GM18519 (cell line): ENCODE measurements at regions not wholly inside any gene's neighbourhood (a gene's known extent, or its start where the extent isn't known, plus 50 kb on each side); places are given as distances from the start of the nearest gene placed in this dataset.

Source experiments
- ATAC-seq: cut with Tn5 transposase; IDR thresholded peaks from one replicate; pipeline ENCODE4 v1.9.1; 2021; ENCODE audit warnings: mild to moderate bottlenecking, moderate library complexity; ENCODE audit not compliant: unreplicated experiment, low FRiP score

DNA sequence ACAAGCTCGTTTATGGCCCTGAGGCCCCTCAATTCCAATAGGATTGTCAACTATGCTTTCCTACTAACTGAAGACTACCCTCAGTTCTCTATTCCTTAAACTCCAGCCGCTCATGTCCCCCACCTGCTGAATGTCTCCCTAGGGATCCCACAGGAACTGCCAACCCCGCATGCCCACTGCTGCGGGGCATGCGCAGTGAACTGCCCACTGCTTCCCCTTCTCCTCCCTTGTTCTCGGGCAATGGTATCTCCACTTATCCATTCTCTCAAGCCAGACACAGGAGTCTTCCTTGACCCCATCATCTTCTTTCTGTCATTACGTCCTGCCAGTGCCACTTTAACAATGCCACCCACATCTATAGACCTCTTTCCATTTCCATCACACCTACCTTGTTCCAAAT lies 90.0 kb downstream of the FGF18 start:
- ATAC-seq = no peak

DNA sequence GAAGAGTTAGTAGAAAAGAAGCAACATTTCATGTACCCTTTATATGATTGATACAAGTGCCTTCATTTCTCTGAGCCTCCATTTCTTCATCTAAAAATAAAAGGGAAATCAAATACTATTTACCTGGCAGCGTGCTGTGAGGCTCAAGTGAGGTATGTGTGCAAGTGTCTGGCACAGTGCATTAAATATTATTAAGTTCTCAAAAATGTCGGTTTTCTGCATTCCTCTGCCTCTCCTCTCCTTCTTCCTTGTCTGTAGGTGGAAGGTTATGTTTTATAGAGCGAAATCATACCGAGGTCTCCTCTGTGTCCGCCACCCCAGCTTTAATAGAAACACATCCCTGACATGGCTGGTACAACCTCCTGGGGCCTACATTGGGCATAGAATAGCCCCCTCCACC lies 93.0 kb downstream of the FGF18 start:
- ATAC-seq = no peak

DNA sequence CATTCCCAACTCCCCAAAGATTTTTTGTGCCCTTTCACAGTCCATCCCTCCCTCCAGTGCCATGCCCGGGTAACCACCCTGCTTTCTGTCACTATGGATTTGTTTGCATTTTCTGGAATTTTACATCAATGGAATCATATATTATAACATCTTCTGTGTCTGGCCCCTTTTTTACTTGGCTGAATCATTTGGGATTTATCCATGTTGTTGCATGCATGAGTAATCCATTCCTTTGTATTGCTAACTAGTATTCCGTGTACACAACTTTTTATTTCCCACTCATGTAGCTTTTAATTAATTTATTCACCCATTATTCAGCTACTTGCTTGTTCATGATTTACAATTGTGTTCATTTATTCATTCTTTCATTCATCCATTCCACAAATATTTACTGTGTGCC lies 94.1 kb downstream of the FGF18 start:
- ATAC-seq = no peak

DNA sequence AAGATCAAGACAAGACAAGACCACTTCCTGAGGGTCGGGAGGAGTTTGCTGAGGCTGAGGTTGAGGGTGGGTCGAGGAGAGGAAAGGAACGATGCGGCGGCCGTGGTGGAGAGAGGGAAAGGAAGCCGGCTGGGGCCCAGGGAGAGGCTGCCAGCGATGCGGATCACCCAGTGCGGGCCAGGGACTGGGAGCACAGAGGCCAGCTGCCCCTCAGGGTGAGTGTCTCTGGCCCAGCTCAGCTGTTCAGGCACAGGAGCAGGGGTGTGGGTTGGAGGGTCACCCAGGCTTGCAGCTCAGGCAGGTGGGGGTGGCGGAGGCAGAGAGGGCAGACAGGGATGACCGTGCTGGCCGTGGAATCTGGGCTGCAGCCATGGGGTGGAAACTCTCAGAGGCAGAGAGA lies 99.5 kb downstream of the FGF18 start:
- no peak for ATAC-seq

DNA sequence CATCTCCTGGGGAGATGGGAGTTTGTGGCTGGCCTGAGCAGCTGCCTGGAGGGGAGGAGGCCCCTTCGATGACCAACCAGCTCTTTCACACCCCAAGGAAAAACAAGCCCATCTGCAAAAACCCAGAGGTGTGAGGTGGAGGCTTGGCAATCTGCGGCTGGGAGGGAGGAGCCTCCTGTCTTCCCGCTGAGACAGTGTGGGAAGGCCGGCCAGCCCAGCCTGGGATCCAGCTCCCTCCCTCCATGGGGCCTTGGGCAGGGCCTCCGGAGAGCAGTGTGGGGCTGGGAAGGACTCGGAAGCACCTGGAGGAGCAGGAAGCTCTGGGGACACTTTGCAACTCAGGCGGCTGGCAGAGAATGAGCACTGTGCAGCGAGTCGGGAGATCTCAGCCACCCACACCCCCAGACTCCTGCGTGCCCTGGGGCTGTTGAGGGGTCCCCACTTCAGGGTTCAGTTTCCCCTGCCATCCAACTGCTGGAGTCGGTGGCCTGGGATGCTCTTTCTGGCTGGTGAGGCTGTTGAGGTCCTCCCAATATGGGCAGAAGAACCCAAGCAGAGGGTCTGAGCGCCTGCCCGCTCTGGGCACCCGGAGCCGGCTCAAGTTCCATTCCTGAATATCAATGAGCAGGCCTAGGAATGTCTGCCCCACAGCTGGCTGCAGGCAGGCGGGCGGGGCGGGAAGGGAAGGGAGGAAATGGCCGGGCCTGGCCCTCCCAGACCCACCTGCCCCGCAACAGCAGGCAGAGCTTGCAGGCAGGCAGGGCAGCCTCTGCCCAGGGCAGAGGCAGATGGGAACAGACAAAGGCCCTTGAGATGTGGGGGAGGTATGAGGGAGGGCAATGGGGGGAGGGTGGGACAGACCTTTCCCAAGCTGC lies 101.1 kb downstream of the FGF18 start:
- no peak for ATAC-seq

DNA sequence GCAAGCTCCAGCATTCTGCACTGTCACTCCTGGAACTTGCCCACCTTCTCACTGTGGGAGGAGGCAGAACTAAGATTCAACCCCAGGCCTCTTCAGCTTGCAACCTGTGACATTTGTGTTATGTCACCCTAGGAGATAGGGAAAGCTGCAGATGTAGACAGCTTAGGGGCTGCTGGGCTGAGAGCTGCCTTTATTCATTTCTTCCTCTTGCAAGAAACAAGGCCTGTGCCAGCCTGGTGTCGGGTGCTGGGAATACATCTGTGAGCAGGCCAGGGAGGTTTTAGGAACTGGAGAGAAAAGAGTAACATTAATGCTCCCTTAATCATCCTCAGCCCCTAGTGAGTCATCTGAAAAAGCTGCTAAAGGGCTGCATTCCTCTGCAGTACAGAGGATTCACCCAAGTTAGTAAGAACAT lies 101.8 kb downstream of the FGF18 start:
- ATAC-seq = no peak

DNA sequence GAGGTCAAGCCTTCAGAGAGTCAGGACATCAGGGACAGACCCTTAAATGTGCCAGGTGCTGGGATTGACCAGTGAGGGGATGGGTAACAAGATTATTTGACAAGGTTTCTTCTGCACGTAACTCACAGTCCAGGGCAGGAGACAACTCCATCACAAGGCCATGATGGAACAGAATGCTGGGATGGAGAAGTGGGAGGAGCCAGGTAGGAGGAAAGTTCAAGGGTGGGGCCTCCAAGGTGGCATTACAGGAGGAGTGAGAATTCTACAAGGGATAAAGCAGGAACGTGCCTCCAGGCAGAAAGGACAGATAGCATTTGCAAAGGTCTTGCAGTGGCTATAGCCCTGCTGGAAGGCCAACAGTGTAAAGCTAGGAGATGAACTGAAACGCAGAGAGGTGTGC lies 102.2 kb downstream of the FGF18 start:
- no peak for ATAC-seq

DNA sequence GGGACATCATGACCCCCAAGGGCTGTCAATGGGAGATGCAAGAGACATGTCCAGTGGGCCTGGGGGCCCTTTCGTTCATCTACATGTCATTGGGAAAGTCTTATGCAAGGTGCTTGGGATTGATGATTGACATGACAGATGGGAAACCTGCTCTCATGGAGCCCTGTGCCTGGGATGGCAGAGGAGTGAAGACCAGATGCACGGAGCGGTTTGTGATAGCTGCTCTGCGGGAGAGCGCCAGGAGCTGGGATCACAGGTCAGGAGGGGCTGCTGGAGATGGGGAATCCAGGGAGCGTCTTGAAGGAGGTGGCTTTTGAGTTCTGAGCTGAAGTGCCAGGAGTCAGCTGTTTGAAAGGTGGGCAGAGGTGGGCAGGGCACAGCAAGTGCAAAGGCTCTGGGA lies 104.3 kb downstream of the FGF18 start:
- no peak for ATAC-seq

DNA sequence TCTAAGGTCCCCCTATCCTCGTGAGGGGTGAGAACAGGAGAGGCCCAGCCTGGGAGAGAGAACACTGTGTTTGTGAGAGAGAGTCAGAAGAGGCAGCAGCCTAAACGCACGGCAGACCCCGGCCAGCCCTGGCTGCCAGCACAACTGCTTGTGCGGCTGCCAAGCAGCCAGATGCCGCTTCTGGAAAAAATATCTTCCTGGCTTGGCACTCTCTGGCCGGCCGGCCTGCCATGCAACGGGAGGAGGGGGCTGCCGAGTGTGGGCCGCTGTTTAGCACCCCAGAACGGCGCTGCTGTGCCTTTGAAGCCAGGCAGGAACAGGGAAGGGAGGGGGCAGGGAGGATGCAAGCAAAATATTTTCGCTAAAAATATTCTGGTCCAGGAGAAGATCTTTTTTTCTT lies 105.0 kb downstream of the FGF18 start:
- ATAC-seq = no peak

DNA sequence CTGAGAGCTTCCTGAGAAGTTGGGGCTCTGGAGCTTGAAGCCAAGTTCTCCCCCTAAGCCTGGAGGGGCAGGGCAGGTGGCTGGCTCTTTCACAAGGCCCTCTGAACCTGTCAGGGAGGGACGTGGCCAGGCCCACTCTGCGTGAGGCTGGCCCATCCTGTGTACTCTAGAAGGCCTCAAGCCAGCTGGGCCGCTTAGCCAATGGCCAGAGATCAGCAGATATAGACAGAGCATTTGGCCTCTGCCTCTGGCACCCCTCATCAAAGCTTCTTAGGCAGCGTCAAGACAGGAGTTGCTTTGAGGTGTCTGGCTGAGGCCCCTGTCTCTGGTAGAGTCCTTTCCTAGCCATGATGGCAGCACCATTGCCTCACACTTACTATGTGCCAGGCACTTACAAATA lies 105.6 kb downstream of the FGF18 start:
- no peak for ATAC-seq

DNA sequence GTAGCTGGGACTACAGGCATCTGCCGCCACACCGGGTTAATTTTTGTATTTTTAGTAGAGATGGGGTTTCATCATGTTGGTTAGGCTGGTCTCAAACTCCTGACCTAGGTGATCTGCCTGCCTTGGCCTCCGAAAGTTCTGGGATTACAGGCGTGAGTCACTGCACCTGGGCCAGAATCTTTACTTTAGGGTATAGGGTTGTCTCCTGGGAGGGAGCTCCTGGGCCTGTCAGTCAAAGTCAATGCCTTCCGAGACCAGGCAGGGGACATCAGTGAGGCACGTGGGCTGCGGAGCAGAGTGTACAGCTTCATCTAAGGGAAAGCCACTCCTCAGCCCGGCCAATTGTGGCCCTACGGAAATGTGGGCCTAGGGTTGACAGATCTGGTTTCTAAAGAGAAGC lies 108.6 kb downstream of the FGF18 start:
- no peak for ATAC-seq

DNA sequence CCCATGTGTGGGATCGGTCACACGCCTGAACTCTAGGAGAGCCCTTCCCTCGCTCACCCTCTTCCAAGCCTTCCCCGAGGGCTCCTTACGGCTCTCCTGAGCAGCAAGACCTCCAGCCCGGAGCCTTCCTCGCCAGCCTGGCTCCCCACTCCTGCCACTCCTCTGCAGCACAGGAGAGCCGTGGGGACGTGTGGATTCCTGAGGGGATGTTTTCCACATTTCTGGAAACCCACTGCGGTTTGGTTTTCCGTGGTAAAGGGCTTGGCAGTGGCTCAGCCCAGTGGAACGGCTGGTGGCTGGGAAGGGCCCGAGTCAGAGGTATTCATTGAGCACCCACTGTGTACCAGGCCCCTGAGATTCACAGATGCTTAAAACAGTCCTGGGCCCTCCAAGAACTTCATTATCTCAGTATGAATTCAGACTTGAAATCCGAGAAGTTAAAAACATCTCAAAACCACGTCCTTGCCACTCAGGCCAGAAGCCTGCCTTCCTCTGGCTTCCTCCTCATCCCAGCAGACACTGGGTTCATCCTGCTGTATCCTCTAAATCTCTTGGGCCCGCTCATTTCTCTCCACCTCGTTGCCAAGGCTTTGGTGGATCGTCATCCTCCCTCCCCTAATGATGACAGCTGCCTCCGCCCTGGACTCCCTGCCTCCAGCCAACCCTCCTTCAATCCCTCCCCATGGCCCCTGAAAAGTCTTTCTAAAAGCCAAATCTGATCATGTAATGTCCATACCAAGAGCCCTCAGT lies 109.6 kb downstream of the FGF18 start:
- ATAC-seq = no peak

DNA sequence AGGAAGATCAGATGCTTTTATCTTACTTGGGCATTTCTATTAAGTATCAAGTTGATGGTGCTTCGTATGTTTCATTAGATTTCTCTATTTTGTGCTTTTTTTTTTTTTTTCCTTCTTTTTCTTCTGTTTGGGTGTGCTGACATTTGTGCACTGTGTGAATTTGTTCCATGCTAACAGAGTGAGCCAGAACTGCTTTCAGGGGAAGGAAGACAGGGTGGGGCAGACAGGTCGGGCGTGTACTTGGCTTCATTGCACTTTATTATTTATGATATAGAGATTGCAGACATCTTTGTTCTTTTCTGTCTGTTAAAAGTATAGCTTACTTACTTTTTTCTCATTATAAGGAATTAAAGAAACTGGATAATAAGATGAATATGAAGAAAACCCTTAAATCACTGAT lies 112.2 kb downstream of the FGF18 start:
- no peak for ATAC-seq

DNA sequence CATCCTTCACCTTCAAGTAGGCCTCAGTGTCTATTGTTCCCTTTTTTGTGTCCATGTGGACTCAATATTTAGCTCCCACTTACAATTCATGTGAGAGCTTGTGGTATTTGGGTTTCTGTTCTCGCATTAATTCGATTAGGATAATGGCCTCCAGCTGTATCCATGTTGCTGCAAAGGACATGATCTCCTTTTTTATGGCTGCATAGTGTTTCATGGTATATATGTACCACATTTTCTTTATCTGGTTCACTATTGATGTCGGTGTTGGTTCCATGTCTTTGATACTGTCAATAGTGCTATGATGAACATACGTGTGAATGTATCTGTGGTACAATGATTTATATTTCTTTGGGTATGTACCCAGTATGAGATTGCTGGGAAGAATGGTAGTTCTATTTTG lies 113.7 kb downstream of the FGF18 start:
- ATAC-seq = no peak

DNA sequence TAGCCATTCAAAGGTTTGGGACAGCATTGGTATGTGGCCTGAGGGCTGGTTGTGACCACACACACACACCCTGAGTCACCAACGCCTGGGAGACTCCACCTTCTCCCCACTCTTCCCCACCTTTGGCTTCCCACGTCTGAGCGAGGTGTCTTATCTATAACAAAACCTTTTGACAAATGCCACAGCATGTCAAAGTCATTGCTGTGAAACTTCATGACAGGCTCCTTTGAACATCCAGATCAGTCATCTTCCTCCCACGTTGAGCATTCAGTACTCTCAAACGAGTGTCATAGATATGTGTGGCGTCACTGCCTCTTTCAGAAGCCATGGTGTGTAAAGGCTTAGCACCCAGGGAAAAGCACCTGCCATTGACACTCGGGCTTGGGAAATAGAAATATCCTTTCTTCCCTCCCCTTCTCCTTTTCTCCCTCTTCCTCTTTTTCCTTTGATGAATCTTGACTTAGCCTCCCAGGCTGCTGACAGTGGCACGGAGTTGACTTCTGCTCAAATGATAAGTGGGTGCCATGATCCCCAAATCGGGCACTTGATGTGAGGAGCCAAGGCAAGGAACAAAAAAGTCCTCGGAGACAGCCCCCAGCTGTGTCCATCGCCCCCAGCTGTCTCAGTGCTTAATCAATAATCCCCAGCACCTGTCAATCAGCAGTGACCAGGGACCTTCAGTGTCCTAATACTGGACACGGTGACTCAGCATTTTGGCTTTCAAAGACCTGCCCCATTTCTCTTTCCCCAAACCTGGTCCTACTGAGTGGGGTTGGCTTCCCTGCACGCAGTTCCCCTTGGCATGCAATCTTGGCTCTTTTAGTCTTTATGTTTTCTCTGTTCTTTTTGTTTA lies 114.8 kb downstream of the FGF18 start:
- ATAC-seq = no peak

DNA sequence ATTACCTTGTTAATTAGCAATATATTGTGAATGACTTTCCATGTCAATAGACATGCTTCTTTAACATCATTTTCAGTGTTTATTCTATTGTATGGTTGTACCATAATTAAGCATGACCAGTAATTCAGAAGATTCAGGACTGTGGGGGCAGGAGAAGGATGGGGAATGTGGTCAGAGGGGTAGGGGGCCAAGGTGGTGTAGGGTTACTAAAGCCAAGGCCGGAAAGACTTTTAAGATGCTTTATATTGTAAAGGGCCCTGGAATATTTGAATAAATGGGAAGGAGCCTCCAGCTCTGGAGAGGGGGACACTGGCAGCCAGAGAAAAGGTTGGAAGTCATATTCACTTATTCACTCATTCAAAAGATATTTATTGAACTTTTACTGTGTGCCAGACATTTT lies 115.7 kb downstream of the FGF18 start:
- ATAC-seq = no peak

DNA sequence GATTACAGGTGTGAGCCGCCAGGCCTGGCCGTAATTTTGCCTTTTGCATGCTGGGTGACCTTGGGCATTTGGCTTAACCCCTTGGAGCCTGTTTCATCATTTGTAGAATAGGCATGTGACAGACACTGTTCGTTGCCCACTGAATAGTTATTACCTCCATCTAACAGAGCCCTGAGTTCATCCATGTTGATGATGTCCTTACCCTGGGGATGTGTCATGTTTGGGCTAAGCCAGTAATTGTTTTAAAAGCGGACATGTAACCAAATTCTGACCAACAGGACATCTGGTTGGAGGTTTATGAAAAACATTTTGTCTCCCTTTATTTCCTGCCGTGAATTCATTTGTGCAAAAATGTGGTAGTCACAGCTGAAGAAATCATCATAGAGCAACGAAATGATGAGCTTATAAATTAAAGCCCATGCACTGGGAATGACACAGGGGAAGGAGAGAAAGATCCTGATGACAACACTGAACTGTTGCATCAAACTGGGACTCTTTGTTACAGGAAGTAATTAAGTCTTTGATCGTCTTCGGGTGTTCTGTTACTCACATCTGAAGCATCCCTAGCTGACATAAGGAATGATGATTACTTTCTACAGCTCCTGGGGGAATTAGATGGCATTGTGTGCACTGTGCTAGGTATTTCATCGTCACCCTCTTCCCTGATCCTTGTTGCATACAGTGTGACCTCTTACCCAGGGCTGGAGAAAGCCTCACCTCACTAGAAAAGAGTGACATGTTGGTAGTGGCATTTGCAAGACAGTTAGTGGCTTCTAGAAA lies 117.8 kb downstream of the FGF18 start:
- ATAC-seq = no peak

DNA sequence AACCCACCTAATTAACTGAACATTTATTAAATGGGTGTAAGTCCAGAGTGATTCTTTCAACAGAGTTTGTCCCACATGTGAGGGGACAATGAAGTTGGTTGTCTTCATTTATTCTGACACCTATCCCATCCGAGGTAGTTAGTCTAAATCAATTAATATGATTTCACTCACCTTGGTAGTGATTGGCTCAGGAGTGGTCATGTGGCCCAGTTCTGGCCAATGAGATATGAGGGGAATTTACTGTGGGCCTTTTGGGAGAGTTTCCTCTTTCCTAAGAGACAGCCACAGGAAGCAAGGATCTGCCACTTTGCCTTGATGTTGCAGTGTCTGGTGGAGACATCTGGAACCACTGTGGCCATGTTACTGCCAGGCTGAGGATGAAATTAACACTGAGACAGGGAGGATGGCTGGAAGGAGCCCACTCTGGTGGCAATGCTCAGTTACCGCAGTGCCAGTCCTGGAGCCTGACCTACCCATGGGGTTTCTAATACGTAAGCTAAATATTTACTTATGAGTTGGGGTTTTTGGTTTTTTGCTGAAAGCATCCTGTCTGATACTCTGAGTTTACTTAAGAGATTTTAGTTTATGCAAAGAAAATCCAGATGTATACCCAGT lies 118.6 kb downstream of the FGF18 start:
- ATAC-seq = no peak

DNA sequence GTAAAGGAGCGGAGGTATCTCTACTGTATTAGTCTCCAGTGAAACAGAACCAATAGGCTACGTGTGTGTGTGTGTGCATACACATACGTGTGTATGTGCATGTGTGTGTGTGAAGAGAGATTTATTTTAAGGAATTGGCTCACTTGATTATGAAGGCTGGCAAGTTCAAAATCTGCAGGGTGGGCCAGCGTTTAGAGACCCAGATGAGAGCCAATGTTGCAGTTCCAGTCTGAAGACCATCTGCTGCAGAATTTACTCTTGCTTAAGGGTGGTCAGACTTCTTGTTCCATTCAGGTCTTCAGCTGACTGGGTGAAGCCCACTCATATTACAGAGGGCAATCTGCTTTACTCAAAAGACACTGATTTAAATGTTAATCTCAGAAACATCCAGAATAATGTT lies 119.2 kb downstream of the FGF18 start:
- no peak for ATAC-seq

DNA sequence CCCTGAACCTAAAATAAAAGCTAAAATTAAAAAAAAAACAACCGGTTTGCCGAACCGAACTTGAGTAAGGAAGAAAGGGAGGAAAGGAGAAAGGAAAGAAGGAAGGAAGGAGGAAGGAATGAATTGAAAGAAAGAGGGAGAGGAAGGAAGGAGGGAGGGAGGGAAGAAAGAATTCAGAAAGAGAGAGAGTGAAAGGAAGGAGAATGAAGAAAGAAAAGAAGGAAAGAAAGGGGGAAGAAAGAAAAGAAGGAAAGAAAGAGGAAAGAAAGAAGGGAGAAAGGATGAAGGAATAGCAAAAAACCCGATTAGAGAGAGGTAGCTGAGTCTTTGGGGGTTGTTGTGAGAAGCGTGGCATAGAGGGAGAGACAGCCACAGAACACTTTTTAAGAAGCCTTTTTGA lies 121.4 kb downstream of the FGF18 start:
- ATAC-seq = no peak
